ENCODE measurements at regions not wholly inside any gene's neighbourhood (a gene's known extent, or its start where the extent isn't known, plus 50 kb on each side); places are given as distances from the start of the nearest gene placed in this dataset.

- TF ChIP-seq POLR2AphosphoS5 (IDR thresholded peaks at IDR 0.05) (no peak), CTCF (IDR thresholded peaks at IDR 0.05) (no peak), EP300 (IDR thresholded peaks at IDR 0.05) (no peak), POLR2A (IDR thresholded peaks at IDR 0.05; ENCODE audit: low read depth) (no peak)
Measured at GRCh38 chr1:157399984-157400382, 152.3 kb downstream of the FCRL5 start.
